SIG-M5 (cell line): ENCODE measurements at regions not wholly inside any gene's neighbourhood (a gene's known extent, or its start where the extent isn't known, plus 50 kb on each side); places are given as distances from the start of the nearest gene placed in this dataset.

Experiments
- DNase-seq: peaks from one replicate; lab custom pipeline; 2025; lab: John Stamatoyannopoulos, UW

DNA sequence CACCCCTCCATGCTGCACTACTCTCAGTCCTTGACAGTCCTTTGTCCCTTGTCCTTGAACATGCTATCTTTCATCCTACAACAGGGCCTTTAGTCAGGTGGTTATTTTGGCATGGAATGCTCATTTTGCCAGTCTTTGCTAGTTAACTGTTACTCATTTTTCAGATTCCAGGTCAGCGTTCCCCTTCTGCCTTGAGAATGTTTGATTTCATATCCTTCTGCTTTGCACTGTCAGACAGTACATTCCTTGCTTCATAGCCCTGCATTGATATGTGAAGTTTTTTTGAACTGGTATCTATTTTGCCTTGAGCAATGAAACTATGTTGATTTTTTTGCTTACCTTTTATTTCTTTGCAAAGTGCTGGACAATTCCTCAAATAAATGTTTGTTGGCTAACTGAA lies 638.2 kb upstream of the SEMA6A start:
- DNase-seq, result no peak

DNA sequence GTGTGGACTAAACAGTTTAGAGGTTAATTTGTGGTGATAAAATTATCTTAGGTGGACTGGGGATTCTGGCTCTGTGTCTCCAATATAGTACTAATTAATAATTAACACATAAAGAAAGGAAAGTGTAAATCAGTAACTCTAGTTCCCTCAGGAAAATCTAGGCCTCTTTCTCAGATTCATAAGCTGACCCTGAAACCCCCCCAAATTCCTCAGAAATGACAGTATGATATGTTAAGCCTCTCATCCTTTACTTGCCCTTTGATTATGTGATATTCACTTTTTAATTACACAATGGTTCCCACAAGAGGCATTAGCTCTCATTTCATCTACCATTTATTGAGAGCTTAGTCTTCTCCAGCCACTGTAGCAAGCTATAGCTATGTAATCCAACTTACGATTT lies 636.2 kb upstream of the SEMA6A start:
- no peak for DNase-seq

DNA sequence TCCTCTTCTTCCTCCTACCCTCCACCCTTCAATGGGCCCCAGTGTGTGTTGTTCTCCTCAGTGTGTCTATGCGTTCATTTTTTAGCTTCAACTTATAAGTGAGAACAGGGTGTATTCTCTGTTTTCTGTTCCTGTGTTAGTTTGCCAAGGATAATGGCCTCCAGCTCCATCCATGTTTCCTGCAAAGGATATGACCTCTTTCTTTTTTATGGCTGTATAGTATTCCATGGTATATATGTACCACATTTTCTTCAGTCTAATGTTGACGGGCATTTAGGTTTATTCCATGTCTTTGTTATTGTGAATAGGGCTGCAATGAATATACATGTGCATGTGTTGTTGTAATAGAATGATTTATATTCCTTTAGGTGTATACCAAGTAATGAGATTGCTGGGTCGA lies 634.9 kb upstream of the SEMA6A start:
- DNase-seq, result no peak

DNA sequence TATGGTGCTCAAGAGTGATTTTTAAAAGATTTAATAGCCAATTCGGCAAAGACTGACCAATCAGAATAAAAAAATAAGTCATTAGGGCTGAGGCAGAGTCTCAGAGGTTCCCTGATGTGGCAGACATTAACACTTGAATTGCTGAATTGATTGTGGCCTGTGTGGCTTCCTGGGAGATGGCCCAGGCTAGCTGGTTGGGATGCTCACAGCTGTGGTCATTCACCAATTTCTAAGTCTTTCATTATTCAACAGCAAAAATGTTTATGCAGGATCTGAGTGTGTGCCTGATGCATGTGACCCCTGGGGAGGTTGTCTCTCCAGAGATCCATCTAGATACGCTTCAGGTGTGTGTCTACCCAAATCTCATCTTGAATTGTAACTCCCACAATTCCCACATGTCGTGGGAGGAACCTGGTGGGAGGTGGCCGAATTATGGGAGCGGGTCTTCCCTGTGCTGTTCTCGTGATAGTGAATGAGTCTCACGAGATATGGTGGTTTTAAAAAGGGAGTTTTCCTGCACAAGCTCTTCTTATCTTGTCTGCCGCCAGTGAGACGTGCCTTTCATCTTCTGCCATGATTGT lies 632.6 kb upstream of the SEMA6A start:
- DNase-seq, result no peak

DNA sequence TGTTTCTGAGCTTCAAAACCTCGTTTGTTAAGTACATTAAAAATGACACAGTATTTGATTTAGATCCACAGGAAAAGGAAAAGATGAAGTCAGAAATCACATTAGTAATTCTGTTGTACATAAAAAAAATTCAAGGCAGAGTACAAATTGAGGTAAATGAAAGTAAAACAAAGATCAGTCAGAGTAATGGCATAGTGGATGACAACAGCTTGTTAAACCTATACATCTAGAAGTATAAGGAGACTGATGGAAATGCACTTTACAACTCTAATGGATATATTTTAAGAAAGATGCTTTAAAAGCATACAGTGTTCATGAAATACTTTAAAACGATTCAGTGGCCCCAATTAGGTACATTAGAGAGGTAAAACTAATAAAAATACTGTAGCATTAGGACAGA lies 631.3 kb upstream of the SEMA6A start:
- no peak for DNase-seq

DNA sequence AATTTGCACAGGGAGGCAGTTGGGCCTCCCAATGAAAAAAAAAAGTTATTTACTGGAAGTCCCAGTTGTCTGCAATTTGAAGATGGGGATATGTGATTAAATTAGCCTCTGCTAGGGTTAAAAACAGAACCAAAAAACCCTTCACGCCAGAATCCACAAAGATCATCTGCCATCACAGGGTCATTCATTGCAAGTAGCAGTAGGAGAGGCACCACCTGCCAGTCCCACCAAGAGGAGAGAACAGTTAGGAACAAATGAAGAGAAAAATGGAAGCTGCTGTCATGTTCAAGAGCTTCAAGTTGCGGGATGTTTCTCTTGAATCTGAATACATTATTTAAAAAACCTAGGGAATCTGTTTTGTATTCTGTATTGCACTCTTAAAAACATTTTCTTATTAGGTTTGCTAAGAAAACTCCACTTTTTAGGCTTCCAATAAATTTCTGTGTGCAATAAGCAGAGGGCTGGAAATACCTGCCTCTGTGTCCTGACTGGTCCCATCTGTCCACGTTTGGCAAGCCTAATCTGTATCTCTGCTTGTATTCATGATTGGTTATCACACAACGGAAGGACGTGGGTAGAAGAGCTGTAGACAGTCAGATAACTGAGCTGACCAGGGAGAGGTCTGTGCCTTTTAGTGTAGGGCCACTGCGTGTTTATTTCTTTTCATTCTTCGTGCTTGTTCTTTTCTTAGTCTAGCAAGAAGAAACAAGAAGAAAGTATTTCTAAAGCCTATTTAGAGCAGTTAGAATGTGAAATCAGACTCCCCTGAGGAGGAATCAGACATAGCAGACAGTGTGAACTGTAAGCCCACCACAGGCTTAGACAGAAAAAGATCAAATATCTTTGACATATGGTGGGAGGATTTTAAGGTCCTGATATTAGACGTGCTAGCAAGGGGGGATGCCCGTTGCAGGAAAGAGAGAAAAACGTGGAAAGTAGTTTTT lies 630.6 kb upstream of the SEMA6A start:
- DNase-seq, result no peak

DNA sequence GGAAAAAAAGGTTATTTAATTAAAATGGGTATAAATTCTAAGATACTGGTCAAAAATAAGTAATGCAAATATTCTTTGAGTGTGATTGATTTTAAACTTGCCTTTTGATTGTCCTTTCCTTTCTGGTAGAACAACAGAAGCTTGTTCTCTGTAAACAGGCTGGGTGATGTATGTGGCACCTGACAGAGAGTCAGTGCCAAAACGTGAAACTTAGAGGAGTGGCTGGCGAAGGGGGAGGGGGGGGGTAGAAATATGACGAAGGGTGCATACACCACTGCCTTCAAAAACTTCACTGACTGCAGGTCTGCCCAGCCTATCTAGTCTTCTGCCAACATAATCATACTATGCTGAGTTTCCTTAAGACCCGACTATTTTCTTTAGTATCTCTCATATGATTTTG lies 629.8 kb upstream of the SEMA6A start:
- no peak for DNase-seq

DNA sequence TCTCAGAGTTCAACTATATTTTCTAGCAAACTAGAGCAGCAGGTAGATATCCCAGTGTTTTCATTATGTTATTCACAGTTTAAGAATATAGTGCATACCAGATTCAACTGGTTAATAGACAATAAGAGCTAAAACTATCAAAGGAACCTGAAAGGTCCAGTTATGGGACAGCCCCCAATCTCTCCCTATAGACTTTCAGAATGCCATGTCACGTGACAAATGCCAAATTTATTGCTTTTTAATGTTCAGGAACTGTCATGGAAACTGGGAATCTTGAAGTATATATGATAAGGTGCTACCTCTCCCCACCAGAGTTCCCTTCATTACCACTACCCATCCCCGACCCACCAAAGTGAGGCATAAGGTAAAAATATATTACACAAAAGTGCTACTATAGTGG lies 629.0 kb upstream of the SEMA6A start:
- no peak for DNase-seq

DNA sequence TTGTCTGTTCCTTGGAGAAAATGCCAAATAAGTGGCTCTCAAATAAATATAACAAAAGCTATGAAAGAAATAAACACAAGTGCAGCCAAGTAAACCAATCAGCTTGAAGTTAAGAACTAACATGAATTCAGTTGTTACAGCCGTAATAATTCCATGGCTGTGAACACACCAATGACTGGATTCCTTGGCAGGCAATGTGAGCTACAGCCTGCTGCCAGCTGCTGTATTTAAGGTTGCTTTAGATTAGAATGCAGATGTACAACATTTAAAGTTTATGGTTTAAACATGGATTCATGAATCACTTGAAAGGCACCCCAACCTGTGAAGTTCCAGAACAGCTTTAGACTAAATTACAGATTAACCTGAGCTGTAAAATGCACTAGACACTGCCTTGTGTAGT lies 626.4 kb upstream of the SEMA6A start:
- no peak for DNase-seq

DNA sequence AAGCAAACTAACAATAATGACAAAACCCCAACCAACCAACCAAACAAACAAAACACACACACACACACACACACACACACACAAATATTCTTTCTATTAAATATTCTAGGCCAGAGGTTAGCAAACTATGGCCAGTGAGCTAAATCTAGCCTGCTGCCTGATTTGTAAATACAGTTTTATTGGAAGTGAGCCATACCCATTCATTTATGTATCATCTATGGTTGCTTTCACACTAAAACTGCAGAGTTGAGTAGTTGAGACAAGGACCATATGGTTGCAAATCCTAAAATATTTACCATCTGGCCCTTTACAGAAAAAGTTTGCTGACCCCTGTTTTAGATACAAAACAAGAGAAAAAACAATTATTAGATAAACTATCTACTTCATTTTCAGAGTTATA lies 620.5 kb upstream of the SEMA6A start:
- no peak for DNase-seq

DNA sequence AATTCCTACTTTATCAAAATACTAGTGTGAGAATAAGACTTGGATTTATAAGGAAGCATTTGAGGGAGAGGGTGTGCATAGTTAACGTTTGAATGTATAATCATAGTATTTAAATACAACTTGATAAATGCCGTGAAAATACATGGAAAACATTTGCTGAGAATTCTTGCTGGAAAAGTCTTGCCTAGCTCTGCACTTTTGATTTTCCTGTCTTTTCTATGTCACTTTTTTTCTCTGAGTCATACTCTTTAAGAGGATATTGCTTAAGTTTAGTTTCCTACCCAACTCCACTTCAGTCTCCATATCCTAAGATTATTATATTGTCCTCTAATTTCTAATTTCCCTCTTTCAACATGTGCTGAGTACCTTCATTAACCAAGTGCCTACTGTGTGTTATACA lies 616.6 kb upstream of the SEMA6A start:
- DNase-seq, result no peak

DNA sequence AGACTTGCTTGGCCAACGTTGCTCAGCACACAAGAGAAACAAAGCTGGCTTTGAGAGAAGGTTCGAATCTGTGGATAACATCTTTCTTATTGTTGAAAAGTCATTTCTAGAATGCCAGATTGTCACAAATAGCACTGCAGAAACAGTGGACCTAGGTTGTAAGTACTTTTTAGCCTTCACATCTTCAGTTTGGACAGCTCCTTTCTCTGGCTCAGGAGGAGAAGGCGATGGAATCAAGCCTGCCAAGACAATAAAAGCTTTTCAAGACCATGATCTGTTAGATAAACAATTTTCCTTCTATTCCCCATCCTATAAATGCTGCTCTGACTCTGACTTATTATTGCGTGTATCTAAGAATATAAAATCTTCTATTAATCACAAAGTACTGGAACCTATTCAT lies 615.2 kb upstream of the SEMA6A start:
- no peak for DNase-seq

DNA sequence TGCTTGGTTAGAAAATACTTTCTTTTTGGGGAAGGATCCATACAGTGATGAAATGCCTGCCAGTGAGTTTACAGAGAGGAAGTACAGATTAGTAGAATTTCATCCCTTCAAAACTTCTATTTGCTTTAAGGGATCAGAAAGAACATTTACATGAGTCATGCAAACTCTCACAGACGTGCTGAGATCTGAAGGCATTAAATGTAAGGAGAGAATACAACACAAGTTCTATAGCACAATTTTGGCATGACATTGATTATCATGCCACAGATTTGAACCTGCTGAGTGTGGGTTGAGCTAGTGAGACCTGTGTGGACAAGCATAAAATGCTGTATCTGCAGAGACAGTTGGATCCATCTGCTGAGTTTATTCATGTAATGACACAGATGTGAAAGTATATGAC lies 613.6 kb upstream of the SEMA6A start:
- no peak for DNase-seq

DNA sequence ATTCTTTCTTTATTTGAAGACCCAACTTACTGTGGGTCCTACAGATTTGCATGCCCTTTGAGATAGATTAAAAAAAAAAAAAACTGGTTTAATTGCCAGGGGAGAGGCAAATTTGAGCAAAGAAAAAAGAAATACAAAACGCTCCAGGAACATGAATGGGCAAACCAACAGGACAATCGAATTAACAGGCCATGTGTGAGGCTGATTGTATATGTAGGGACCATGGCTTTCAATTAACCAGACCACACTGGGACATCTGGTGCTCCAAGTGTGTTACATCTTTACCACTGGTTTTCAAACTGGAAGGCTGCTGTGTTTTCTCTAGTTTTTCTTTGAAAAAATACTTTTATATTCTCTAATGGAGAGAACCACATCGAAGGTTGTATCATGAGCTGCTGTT lies 612.1 kb upstream of the SEMA6A start:
- no peak for DNase-seq

DNA sequence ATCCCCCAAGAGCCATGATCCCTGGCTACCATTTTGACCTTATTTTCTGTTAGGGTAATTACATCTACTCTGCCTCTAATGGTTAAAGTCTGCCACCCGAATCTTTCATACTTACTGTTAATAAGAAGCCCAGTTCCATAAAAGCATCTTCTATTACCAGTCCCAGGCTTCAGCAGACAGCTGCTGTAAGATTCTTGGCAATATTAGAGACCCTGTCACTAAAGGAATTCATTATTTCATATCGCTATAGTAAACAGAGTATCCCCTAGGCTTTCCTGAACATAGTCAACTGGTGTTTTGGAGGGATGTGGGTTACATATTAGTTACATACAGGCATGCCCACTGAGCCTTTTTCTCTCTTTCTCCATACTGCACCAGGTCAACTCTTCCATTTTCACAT lies 608.7 kb upstream of the SEMA6A start:
- no peak for DNase-seq

DNA sequence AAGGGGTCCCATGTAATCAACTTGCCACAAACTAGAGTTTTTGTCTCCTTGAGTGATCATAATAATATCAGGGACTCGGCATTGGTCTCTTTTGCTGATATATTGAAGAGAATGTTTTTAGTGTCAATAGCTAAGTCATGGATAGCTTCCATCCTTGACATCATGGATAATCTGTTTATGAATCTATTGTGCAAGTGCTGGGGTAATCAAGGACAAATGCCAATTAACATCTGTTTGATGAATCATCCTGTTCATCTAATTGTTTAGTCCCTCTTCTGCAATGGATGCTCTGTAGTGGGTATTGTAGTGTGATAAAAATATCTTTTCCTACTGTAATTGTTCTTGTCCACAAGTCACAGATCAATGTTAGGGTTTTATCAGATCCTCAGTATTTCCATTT lies 607.5 kb upstream of the SEMA6A start:
- DNase-seq, result no peak

DNA sequence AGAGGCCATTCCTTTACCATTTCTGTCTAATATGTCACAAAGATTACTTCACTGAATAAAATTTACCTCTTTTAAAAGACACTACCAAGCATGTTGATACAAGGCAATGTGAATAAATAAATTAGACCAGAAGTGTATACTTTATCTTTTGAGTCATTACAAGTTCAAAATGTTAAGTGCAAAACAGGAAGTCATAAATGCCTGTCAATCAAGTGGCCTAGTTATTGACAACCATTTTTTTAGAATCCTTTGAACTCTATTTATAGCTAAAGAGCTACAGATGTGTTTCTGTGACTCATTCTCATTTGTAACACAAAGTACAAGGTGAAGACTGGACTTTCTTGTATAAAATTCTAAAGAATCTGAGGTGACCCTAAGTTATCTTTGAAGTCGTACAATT lies 602.7 kb upstream of the SEMA6A start:
- no peak for DNase-seq

DNA sequence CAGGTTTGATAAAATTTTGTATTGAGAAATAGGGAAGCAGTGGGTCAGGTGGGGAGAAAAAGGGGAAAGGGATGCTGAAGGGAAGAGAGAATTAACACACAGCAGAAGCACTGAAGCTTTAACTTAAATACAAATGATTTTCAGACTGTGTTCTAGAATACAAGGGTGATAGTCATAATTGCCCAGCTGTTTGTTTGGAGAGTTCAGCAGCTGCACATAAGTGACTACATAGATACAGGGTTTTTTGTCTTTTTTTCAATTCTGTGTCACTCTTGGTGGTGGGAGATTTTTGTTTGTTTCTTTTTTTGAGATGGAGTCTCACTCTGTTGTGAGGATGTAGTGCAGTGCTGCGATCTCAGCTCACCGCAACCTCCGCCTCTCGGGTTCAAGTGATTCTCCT lies 590.4 kb upstream of the SEMA6A start:
- no peak for DNase-seq

DNA sequence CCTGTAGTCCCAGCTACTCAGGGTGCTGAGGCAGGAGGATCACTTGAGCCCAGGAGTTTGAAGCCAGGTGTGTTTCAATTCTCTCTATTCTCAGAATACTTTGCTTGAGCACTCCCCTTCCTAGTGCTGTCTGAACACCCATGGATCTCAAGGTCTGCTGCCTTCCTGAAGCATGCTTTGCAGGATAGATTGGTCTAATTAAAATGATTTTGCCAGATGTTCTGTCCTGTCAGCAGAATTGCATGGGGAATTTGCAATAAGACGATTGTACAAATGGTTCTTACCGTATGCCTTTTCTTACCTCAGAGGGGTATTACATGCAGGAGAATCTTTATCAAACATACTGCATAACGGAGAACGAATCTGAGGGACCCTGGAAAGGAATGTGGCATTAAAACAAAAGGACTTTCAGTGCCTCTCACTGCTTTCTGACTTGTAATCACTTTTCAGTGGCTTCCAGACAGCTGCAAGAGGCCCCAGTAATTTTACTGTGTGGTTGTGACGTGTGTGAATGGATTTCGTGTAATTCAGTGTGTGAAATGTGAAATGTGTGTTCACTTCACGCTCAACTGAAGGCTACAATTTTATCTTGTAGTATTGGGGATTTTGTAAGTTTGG lies 587.2 kb upstream of the SEMA6A start:
- no peak for DNase-seq

DNA sequence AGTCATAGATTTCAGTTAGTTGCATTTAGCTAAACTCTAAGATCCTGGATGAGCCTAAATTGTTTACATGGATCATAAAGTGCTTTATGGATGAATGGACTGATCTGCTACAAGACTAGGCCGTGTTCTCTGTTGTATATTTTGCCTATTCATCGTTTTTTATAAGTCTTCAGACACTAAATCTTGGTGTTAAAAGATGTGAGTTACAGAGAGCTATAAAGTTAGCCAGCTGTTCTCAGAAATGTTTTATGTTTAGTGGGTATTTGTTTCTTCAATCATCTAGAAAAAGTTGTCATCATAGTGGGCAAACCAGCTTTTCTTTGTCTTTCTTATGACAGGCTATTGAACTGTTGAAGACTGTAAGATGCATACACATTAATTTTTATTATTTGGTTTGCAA lies 585.8 kb upstream of the SEMA6A start:
- no peak for DNase-seq

DNA sequence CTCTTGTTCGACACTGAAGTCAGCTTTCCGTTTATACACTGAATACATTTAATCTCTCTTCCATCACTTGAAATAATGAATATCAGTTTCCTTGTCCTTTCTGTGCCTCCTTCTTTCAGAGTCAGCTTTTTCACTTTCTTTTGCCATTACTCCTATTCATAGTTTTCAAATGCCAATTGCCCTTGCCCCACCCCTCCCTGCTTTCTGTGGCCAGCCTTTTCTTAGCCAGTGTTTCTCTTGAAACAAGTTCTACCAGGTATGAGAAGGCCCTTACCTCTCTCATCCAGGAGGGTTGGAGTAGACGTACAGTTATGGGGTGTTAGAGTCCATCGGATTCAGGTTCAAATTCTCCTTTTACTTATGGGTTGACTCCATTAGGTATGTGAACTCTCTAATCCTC lies 574.7 kb upstream of the SEMA6A start:
- DNase-seq, result no peak

DNA sequence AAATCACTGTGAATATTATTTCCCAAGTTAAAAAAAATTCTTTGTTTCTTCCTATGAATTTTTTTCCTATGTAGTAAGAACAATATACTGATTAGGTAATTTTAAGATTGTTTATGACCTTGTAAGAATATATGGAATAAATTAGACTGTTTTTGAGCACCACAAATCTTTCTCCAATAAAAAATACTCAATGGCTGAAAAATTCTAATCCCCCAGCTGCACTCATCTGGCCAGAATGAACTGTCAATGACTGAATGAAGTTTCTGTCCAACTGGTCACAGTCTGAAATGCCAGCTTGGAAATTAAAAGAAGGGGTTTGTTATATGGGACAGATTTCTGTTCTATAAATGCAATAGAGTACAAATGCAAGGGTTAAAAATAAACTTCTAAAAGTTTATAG lies 569.5 kb upstream of the SEMA6A start:
- DNase-seq, result no peak

DNA sequence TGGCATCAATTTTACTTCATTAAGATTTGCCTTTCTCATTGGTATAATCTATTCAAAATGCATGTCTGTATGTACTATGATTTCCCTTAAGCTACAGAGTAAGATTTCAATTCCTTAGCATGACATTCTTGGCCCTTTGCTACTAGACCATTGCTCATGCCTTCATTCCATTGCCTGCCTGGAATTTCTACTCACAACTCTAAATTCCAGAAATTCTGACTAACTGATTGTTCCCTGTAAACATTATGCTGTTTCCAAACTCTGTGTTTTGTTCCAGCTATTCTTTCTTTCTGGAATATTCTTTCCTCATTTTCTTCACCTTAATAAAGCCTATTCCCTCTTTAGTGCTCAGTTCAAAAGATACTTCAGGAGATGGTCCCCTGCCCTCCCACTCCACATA lies 568.8 kb upstream of the SEMA6A start:
- DNase-seq, result no peak

DNA sequence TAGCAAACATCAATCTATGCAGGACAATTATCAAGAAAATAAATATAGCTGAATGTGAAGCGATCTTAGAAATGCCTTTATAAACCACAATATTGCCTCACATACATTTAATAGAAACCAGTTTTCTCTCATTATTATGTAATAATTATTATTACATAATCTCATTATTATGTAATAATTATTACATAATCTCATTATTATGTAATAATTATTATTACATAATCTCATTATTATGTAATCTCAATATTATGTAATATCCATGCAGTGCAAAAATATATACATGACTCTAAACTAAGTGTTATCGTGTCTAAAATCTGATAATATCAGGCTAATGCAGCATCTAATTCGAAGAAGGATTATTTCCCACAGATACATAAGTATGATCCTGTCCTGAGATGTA lies 563.9 kb upstream of the SEMA6A start:
- DNase-seq, result no peak
